ENCODE measurements at regions not wholly inside any gene's neighbourhood (a gene's known extent, or its start where the extent isn't known, plus 50 kb on each side); places are given as distances from the start of the nearest gene placed in this dataset.

DNA sequence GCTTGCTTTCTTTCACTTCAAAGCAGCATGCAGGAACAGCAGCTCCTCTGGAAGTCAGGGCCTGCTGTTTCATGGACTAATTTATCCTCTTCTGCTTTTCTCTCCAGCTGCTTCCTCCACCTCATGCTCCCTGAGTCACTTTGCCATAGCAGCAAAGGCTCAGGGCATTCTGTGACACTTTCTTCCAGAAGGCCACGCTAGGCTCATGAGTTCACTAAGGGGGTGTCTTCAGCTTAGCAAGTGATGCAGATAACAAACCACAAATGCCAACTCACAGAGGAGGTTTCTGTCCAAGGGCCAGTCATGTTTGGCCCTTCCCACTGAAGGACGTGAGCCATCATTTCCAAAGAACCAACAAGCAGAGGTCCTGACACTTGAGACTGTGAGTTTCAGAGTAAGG is 200.2 kb downstream of the ADGRA3 start:
- no peak overlapping the region for H3K4me3 ChIP-seq
- H3K27me3 ChIP-seq = no peaks in the 10 kb centered on the region
- intact Hi-C loops (cut with DNase I) = no loop called here
- no peaks in the 10 kb centered on the region for H3K9me3 ChIP-seq
- whole genome bisulfite sequencing (ENCODE audit: insufficient coverage, low coverage, low lambda C conversion rate, missing lambda C conversion rate) = 52% methylated on average over 2 of the region's 2 CpGs
- no peak for ATAC-seq
- TF ChIP-seq, protein P1, sequence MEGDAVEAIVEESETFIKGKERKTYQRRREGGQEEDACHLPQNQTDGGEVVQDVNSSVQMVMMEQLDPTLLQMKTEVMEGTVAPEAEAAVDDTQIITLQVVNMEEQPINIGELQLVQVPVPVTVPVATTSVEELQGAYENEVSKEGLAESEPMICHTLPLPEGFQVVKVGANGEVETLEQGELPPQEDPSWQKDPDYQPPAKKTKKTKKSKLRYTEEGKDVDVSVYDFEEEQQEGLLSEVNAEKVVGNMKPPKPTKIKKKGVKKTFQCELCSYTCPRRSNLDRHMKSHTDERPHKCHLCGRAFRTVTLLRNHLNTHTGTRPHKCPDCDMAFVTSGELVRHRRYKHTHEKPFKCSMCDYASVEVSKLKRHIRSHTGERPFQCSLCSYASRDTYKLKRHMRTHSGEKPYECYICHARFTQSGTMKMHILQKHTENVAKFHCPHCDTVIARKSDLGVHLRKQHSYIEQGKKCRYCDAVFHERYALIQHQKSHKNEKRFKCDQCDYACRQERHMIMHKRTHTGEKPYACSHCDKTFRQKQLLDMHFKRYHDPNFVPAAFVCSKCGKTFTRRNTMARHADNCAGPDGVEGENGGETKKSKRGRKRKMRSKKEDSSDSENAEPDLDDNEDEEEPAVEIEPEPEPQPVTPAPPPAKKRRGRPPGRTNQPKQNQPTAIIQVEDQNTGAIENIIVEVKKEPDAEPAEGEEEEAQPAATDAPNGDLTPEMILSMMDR (IDR thresholded peaks at IDR 0.05) = no peak
- no peak for TF ChIP-seq POLR2A (IDR thresholded peaks at IDR 0.05)
- no peak for DNase-seq
- no peaks in the 10 kb centered on the region for H3K4me1 ChIP-seq
- no peaks in the 10 kb centered on the region for H3K36me3 ChIP-seq
- no peak overlapping the region for H3K27ac ChIP-seq

DNA sequence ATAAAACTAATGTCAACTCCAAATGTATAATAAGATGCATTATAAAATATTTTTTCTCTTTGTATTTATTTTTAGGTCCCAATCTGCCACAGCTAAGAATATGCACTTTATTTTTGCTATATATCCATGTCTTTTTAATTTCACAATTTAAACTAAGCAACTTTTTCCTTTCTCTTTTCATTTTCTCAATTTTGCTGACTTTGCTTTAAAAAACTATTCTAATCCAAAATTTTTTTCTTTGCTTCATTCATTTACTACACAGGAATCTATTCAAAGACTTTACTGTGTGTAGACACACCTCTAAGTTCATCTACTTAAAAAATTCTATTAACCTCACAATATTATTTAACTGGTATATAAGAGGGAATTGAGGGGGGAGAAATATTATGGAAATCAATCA is 201.9 kb downstream of the ADGRA3 start:
- no peak for TF ChIP-seq POLR2A (IDR thresholded peaks at IDR 0.05)
- TF ChIP-seq, protein P1 (IDR thresholded peaks at IDR 0.05) = no peak
- H3K36me3 ChIP-seq = no peaks in the 10 kb centered on the region
- H3K27ac ChIP-seq = no peak overlapping the region
- no peak for ATAC-seq
- no peak for DNase-seq
- no peaks in the 10 kb centered on the region for H3K4me1 ChIP-seq
- intact Hi-C loops (cut with DNase I) = no loop called here
- H3K9me3 ChIP-seq = no peaks in the 10 kb centered on the region
- H3K4me3 ChIP-seq = no peak overlapping the region
- no peaks in the 10 kb centered on the region for H3K27me3 ChIP-seq

DNA sequence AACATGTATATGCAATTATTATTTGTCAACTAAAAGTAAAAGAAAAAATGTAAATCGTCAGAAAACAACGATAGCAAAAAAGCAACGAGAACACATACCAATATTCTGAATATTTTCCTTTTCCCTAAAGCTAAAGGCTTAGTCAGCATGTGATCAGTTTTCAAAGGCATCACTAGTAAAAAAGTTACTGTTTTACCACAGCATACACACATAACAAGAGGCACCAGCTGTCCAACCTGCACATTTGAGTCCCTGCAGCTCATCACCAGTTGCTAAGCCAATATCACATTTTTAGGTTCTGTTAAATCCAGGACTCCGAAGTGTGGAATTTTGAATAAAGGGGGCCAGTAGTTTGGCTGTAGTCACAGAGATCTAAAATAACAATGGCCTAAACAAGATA is 203.8 kb downstream of the ADGRA3 start:
- H3K27me3 ChIP-seq = no peaks in the 10 kb centered on the region
- intact Hi-C loops (cut with DNase I) = no loop called here
- TF ChIP-seq, protein P1 (IDR thresholded peaks at IDR 0.05) = no peak
- TF ChIP-seq POLR2A (IDR thresholded peaks at IDR 0.05) = no peak
- no peak overlapping the region for H3K27ac ChIP-seq
- ATAC-seq (no peak), DNase-seq (no peak)
- H3K4me1 ChIP-seq = no peaks in the 10 kb centered on the region
- H3K4me3 ChIP-seq = no peak overlapping the region
- H3K36me3 ChIP-seq = no peaks in the 10 kb centered on the region
- H3K9me3 ChIP-seq = no peaks in the 10 kb centered on the region
- WGBS (ENCODE audit: insufficient coverage, low coverage, low lambda C conversion rate, missing lambda C conversion rate) = 39% methylated on average over 4 of the region's 4 CpGs

DNA sequence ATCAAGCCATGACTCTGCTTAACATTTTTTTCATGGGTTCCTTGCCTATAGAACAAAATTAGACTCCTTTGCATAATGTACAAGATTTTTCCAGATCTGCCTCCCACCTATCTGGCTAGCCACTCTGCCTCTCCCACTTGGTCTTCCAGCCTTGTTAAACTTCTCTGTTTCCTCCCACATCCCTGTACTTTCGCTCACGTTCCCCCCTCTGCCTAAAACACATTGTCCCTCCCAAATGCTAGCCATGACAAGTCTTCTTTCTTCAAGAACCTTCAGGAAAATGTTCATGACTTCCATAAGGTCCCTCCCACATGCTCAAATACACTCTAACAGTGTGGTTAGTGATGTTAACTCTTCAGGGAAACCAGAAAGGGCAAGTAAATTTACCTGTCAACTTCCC is 214.6 kb downstream of the ADGRA3 start:
- Histone ChIP-seq H3K27ac (no peak overlapping the region), H3K4me1 (no peaks in the 10 kb centered on the region), H3K4me3 (no peak overlapping the region), H3K9me3 (no peaks in the 10 kb centered on the region), H3K36me3 (no peaks in the 10 kb centered on the region), H3K27me3 (no peaks in the 10 kb centered on the region)
- TF ChIP-seq POLR2A (IDR thresholded peaks at IDR 0.05) = no peak
- TF ChIP-seq, protein P1 (IDR thresholded peaks at IDR 0.05) = no peak
- intact Hi-C loops (cut with DNase I) = no loop called here
- DNase-seq (no peak), ATAC-seq (no peak)
- 47% methylated on average over 2 of the region's 2 CpGs for whole genome bisulfite sequencing (ENCODE audit: insufficient coverage, low coverage, low lambda C conversion rate, missing lambda C conversion rate)

DNA sequence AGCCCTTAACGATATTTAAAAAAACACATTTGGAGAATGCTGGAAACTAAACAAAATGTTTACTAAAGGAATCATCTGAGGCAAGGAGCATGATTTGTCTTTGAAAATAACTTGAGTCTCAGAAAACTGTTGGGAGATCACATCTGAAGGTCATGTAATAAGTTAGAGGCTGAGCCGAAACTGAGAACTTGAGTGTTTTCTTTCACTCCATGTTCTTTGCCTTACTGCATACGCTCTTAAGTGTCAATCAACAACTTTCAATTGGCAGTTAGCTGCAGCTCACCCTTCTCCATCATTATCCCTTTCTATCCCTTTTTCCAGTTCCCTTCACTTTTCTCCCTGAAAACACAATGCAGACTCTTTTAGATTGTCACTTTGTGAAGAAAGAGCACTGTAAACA is 216.2 kb downstream of the ADGRA3 start:
- Histone ChIP-seq H3K27ac (no peak overlapping the region), H3K4me3 (no peak overlapping the region), H3K36me3 (no peaks in the 10 kb centered on the region), H3K9me3 (no peaks in the 10 kb centered on the region), H3K4me1 (no peaks in the 10 kb centered on the region), H3K27me3 (no peaks in the 10 kb centered on the region)
- ATAC-seq (no peak), DNase-seq (no peak)
- TF ChIP-seq, protein P1 (IDR thresholded peaks at IDR 0.05) = no peak
- no peak for TF ChIP-seq POLR2A (IDR thresholded peaks at IDR 0.05)
- 65% methylated on average over 3 of the region's 3 CpGs for WGBS (ENCODE audit: insufficient coverage, low coverage, low lambda C conversion rate, missing lambda C conversion rate)
- intact Hi-C loops (cut with DNase I) = no loop called here
